ENCODE measurements at regions not wholly inside any gene's neighbourhood (a gene's known extent, or its start where the extent isn't known, plus 50 kb on each side); places are given as distances from the start of the nearest gene placed in this dataset.

DNA sequence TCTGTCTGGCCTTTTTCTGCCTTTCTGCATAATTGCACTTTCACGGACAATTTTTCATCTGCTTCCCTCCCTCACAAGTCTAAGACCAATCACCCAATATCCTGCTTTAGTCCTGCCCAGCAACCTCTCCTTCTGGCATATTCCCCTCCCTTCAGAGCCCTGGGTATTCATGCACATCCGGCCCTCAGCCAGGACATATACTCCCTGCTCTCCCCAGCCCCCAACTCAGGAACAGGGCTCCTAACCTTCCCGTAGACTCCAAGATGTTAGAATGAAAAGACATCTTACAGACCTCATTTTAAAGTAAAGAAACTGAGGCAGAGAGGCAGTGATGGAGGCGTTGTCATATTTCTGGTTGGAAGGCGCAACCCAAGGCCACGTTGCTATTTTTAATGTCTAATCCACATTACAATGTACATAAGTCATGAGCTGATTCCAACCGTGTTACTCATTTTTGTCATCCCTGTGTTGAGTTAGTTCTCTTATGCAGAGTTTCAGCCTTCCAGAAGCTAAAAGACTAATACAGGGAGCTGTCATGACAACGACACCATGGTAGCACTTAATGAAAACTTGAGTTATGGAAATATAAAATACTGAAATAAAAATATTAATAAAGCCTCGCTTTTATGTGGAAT is 209.2 kb downstream of the TSHZ3 start:
- H3K27ac Mint-ChIP-seq, result no peak overlapping the region
- H3K9me3 Mint-ChIP-seq, result no peaks in the 10 kb centered on the region
- DNase-seq (ENCODE audit: low spot score in 2 of 2) (no peak), ATAC-seq (no peak)
- H3K36me3 Mint-ChIP-seq, result no peaks in the 10 kb centered on the region

DNA sequence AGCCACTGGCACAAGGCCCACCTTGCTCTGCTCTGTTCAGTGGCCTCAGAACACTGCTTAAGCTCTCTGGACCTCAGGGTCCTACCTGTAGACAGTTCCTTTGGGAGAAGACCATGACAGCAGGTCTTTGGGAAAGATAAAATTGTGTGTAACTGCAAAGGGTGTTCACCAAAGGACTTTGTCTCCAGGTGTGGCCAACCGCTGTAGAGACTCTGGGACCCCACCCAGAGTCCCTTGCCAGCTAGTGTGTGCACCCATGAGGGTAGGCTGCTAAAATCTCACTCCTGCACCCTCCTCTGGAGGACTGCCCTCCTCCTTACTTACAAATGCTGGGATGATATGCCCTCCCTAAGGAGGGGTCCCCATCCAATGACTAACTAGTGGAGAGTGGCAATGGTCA is 211.2 kb downstream of the TSHZ3 start:
- H3K36me3 Mint-ChIP-seq, result no peaks in the 10 kb centered on the region
- DNase-seq (ENCODE audit: low spot score in 2 of 2) (no peak), ATAC-seq (no peak)
- no peak overlapping the region for H3K27ac Mint-ChIP-seq
- H3K9me3 Mint-ChIP-seq, result no peaks in the 10 kb centered on the region

DNA sequence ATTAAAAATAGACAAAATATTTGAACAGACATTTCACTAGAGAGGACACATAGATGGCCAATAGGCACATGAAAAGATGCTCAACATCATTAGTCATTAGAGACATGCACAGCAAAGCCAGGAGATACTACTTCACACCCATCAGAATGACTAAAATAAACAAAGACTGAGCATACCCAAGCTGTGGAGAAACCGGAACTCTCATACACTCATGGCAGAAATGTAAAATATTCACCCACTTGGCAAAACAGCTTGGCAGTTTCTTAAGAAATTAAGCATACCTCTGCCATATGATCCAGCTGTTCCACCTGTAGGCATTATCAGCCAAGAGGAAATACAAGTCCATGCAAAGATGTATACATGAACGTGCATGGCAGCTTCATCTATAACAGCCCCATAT is 213.4 kb downstream of the TSHZ3 start:
- DNase-seq (ENCODE audit: low spot score in 2 of 2), result no peak
- no peak for ATAC-seq
- no peaks in the 10 kb centered on the region for H3K9me3 Mint-ChIP-seq
- no peaks in the 10 kb centered on the region for H3K36me3 Mint-ChIP-seq
- H3K27ac Mint-ChIP-seq, result no peak overlapping the region

DNA sequence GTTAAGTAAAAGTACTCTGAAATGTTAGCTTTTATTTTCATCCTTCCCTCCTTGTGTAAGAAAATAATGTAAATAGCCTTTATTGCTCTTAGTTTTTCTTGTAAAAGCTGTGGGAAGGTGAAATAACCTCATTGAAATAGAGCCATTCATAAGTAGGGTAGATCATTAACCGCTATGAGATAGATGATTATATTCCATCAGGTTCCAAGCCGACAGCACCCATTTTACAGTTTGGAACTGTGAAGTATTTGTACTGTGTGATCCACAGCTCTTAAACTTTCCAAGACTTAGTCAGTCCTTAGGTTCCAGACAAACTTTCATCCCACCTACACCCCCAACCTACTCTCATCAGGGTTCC is 216.5 kb downstream of the TSHZ3 start:
- H3K36me3 Mint-ChIP-seq, result peaks cover 0 to 14% of the 10 kb centered on the region in 2 donors
- DNase-seq (ENCODE audit: low spot score in 2 of 2), result no peak
- H3K9me3 Mint-ChIP-seq, result peaks cover 3 to 11% of the 10 kb centered on the region in 2 donors
- ATAC-seq, result no peak
- no peak overlapping the region for H3K27ac Mint-ChIP-seq

DNA sequence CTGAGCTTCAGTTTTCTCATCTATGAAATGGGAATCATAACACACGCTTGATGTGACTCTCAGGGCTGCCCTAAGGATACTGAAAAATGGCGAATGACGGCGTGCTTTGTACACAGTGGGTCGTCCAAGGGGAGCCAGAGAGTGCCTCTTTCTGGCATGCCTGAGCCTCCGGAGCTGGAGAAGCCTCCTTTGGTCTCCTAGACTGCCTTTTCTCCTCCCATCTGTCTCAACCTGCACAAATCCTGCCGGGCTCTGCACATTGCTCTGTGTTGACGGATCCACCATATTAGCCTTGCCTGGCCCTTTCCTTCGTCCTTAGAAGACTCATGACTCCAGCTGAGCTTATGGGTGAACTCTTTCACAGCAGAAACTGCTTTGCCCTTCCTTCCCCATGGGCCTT is 220.9 kb downstream of the TSHZ3 start:
- DNase-seq (ENCODE audit: low spot score in 2 of 2) (no peak), ATAC-seq (no peak)
- H3K9me3 Mint-ChIP-seq, result peaks cover 3 to 11% of the 10 kb centered on the region in 2 donors
- no peak overlapping the region for H3K27ac Mint-ChIP-seq
- peaks cover 0 to 14% of the 10 kb centered on the region in 2 donors for H3K36me3 Mint-ChIP-seq

DNA sequence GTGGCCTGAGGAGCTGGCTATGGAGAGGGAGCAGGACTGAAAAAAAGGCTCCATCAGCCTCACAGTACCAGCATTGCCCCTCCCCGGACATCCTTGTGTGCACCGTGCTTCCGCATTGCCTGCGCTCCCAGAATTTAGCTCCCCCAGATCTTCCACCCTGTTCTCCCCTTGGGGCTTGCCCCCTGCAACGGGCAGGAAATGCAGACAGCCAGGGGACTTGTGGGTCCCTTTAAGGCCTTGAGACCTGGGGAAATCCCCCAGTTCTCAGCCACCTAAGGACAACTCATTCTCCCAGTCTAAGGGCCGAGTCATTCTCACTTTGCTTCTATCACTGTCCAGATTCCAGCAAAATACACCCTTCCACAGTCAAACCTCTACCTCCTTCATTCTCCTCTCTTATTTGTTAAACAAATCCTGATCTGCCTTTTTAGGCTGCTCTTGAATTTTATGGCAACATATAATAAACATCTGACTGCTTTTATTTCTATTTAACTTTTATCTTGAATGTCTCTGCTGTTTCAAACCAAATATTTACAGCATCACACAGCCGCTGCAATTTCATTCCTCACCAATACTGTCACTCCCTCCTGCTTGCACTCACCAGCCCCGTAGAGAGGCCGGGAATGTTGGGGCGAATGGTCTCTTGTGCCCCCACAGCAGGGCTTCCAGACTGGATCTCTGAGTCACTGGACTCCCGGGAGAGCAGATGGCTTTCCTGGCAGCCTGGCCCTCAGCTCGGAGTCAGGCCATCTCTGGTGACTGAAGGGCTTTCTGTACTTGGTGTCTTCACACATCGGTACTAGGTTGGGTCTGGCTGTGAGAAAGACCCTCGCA is 221.9 kb downstream of the TSHZ3 start:
- ATAC-seq (peak; percentile 30 to 76), DNase-seq (ENCODE audit: low spot score in 2 of 2) (no peak)
- peak overlapping the region in 1 of 2 donors; percentile 26 for H3K27ac Mint-ChIP-seq

DNA sequence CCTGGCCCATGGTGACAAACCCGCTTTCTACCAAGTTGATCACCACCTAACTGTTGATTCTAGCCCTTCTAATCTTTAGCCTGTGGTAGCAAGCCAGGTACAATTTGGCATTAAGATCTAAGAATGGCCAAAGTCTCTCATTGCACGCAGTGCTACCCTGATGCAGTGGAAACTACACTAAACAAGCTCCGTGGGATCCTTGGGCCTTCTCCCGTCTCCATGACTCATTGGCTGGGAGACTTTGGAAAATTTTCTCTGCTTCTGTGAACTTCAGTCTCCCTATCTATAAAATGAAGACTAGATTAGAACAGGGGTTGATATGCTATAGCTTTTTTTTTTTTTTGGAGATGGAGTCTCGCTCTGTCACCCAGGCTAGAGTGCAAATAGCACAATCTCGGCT is 223.0 kb downstream of the TSHZ3 start:
- peaks cover 3 to 11% of the 10 kb centered on the region in 2 donors for H3K9me3 Mint-ChIP-seq
- no peak for ATAC-seq

More for the DNA sequence above, 221.9 kb downstream of the TSHZ3 start:
- H3K9me3 Mint-ChIP-seq, result peaks cover 3 to 11% of the 10 kb centered on the region in 2 donors
- peaks cover 0 to 14% of the 10 kb centered on the region in 2 donors for H3K36me3 Mint-ChIP-seq

DNA sequence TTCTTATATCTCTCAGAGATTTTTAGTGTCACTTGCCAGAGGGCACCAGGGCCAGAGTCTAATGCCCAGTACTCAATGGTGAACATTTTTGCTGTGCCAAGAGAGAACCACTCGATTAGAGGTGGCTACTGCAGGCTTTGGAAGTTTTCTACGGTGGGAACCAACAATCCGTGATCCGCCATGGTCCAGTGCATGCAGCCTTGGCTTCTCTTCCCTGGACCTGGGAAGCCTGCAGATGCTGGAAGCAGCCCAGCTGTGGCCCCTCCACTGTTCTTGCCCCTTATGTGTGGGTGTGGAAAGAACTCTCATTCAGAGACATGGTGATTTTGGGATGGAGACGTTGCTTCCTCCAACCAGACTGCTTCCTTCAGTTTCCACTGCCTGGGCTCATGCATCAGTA is 224.2 kb downstream of the TSHZ3 start:
- ATAC-seq (no peak), DNase-seq (ENCODE audit: low spot score in 2 of 2) (no peak)
- H3K36me3 Mint-ChIP-seq, result peaks cover 0 to 14% of the 10 kb centered on the region in 2 donors

More for the DNA sequence above, 223.0 kb downstream of the TSHZ3 start:
- peaks cover 0 to 14% of the 10 kb centered on the region in 2 donors for H3K36me3 Mint-ChIP-seq
- no peak for DNase-seq (ENCODE audit: low spot score in 2 of 2)
- no peak overlapping the region for H3K27ac Mint-ChIP-seq

DNA sequence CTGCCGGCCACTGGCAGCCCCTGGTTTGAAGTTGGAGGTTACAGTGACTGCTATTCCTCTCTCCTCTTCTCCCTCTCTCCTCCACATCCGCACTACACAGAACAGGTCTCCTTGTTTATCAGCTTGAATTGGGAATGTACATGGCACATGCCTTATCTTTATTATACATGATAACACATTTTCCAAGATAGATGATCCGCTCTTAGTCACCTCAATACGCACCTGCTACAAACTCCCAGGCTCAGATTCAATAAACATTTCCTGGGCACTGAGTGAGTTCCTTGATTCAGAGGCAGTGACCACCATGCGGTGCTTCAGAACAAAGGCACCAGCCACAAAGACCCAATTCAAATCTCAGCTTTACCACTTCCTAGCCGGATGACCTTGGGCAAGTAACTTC is 227.7 kb downstream of the TSHZ3 start:
- peak overlapping the region in 1 of 2 donors; percentile 27 for H3K27ac Mint-ChIP-seq
- no peaks in the 10 kb centered on the region for H3K9me3 Mint-ChIP-seq
- no peaks in the 10 kb centered on the region for H3K36me3 Mint-ChIP-seq
- ATAC-seq (no peak), DNase-seq (ENCODE audit: low spot score in 2 of 2) (no peak)

More for the DNA sequence above, 224.2 kb downstream of the TSHZ3 start:
- H3K9me3 Mint-ChIP-seq, result peaks cover 0 to 7% of the 10 kb centered on the region in 2 donors
- no peak overlapping the region for H3K27ac Mint-ChIP-seq

DNA sequence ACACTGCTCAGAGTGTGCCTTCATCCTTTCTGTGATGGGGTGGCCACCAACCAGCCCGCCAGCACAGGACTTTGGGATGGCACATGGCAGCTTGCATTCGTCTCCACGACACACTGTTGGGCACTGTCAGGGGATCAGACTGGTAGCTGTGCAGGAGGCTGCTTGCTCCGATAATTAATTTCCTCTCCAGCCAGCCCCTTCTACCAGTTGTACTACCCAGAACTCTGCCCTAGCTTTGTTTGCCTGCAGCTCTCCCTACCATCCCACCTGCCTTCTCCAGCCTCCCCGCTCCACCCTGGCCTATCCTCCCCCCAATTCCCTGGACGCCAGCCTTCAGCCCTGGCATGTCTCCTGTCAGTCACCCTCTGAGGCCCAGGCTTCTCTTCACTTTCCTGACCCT is 228.3 kb downstream of the TSHZ3 start:
- ATAC-seq (no peak), DNase-seq (ENCODE audit: low spot score in 2 of 2) (no peak)
- H3K36me3 Mint-ChIP-seq, result no peaks in the 10 kb centered on the region

DNA sequence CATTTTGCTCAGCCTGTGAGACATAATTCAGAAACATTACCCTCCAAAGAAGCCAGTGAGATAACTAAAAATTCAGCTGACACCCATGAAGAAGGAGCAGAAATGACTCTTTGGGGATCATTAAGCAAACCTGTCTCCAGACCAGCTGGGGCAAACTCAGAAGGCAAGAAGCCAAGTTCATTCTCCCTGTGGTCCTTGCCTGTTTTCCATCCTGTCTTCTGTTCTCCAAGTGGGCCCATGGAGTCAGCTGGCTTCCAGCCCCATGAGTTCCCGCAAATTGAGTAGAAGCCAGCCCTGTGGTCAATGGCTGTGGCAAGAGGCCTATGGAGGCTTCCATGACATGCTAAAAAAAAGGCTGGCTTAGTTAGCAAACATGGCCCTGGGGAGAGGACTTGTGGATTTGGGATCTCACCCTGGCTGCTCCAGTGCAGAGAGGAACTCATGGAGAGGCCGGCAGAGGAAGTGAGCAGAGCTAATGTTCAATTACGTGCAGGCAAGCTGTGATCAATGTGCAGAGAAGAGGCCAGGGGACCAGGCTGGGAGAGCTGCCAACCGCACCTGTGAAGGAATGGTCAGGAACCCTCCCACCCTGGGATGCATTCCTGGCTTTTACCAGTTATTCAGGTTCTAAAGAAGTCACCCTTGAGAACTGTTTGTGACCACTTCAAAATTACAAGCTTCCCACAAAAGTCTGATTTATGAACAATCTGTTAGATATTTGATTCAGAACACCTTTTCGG is 229.1 kb downstream of the TSHZ3 start:
- no peaks in the 10 kb centered on the region for H3K36me3 Mint-ChIP-seq
- ATAC-seq (no peak), DNase-seq (ENCODE audit: low spot score in 2 of 2) (no peak)
- H3K27ac Mint-ChIP-seq, result no peak overlapping the region
- no peaks in the 10 kb centered on the region for H3K9me3 Mint-ChIP-seq

More for the DNA sequence above, 228.3 kb downstream of the TSHZ3 start:
- H3K27ac Mint-ChIP-seq, result no peak overlapping the region
- no peaks in the 10 kb centered on the region for H3K9me3 Mint-ChIP-seq

DNA sequence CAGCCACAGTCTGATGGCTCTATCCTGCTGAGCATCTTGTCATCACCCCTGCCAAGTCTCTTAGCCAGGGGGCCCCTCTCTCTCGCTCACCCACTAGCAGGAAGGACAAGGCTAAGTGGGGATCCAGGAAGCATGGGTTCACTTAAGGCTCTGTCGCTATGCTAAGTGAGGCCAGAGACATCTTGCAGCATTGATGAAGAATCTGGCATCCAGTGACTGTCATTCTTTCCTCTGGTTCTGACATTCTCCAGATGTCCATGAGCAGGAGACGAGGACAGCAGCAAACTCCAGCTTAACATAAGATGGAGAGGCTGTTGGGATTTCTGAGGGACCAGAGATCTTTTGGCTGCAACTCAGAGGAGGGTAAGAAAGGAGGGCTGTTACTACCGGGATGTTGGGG is 230.2 kb downstream of the TSHZ3 start:
- DNase-seq (ENCODE audit: low spot score in 2 of 2), result no peak
- no peaks in the 10 kb centered on the region for H3K36me3 Mint-ChIP-seq
- no peaks in the 10 kb centered on the region for H3K9me3 Mint-ChIP-seq
- H3K27ac Mint-ChIP-seq, result peak overlapping the region in 1 of 2 donors; percentile 17
- ATAC-seq, result no peak

DNA sequence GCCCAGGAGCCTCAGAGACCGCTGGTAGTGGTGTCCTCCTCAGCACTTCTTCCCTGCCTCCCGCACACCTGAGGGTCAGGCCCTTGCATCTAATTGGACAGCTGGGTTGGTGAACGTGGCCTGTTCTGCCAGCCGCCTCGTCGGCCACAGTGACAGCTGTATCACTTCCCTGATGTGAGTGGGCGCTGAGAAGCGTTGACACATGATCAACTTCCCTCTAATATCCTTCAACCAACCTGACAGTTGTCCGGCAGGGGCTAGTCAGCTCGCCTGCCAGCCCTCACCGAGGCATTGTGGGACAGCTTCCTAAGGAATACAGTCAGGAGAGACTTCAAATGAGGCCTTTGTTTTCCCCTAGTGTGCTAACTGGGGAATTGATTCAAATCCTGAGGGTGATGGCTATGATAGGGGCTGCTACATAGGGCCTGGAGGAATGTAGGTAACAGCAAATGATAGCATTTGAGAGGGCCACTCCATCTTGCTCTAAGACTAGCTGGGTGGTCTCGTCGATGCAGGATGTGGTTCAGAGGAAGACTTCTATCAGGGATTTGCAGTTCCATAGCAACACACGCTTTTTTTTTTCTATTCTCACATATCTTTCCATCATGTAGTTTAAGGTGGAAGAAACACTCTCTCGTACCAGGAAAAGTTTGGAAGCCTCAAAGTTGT is 230.8 kb downstream of the TSHZ3 start:
- no peak for DNase-seq (ENCODE audit: low spot score in 2 of 2)
- Mint-ChIP-seq H3K27ac (peak overlapping the region in 1 of 2 donors; percentile 17), H3K9me3 (no peaks in the 10 kb centered on the region), H3K36me3 (no peaks in the 10 kb centered on the region)
- ATAC-seq, result no peak

DNA sequence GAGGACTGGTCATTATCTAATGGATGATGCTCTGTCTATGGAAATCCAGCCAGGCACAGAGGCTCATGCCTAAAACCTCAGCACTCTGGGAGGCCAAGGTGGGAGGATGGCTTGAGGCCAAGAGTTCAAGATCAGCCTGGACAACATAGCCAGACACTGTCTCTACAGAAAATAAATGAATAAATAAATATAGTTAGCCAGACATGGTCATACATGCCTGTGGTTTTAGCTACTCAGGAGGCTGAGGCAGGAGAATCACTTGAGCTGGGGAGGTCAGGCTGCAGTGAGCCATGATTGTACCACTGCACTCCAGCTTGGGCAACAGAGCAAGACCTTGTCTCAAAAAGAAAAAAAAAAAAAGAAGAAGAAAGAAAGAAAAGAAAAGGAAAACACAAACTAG is 234.7 kb downstream of the TSHZ3 start:
- DNase-seq (ENCODE audit: low spot score in 2 of 2) (no peak), ATAC-seq (no peak)
- Mint-ChIP-seq H3K36me3 (no peaks in the 10 kb centered on the region), H3K27ac (no peak overlapping the region), H3K9me3 (no peaks in the 10 kb centered on the region)

DNA sequence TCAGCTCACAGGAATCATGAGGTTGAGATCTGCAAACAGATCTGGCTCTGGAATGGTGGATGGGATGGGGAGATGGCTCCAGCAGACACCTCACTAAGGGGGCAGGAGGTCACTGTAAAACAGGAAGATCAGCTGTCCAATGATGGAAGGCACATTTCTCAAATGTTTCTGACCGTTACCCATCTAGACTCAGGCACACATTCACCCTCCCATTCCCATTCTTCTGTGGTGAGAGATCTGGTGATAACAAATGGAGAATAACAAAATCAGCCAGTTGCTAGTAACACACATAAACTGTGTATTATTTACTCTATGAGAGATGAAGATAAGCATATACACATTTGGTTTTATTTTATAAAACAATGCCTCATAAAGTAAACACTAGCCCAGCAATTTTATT is 235.9 kb downstream of the TSHZ3 start:
- DNase-seq (ENCODE audit: low spot score in 2 of 2) (no peak), ATAC-seq (no peak)
- no peaks in the 10 kb centered on the region for H3K9me3 Mint-ChIP-seq

DNA sequence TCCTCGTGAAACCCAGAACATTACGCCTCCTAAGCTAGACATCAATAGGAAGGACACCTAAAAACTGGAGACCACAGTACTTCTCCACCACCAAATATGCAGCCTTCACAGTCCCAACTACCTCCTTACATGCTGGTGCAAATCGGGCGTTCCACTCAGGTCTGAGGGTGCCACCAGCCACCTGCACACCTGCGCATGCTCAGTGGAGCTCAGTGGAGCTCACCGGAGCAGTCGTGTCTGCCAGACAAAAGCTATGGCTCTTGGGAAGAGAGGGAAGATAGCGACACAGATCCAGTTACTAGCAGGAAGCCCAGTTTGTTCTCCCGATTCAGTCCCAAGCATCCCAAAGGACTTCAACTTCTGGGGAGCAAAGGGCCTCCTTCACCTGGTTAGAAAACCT is 237.1 kb downstream of the TSHZ3 start:
- DNase-seq (ENCODE audit: low spot score in 2 of 2) (no peak), ATAC-seq (no peak)
- H3K9me3 Mint-ChIP-seq, result no peaks in the 10 kb centered on the region
- no peak overlapping the region for H3K27ac Mint-ChIP-seq
- H3K36me3 Mint-ChIP-seq, result no peaks in the 10 kb centered on the region

More for the DNA sequence above, 235.9 kb downstream of the TSHZ3 start:
- Mint-ChIP-seq H3K27ac (no peak overlapping the region), H3K36me3 (no peaks in the 10 kb centered on the region)

DNA sequence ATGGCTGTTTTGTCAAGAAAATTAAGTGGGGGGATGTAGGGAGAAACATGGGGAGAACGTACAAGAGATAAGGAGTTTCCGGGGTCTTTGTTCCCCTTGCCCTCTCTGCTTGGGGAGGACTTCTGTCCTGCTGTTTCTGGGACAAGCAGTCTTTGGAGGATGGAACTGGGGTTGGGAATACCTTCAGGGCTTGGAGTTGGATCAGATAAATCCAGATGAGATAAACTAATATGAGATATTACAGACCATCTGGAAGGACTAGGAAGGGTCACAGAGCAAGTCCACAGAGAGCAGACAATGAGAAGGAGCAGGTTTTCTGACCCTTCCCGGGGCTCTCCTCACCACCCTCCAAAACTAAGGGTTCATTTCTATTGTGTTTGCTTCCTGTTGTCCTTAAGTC is 237.5 kb downstream of the TSHZ3 start:
- ATAC-seq (no peak), DNase-seq (ENCODE audit: low spot score in 2 of 2) (no peak)
- Mint-ChIP-seq H3K9me3 (no peaks in the 10 kb centered on the region), H3K36me3 (no peaks in the 10 kb centered on the region), H3K27ac (no peak overlapping the region)
